ENCODE measurements at regions not wholly inside any gene's neighbourhood (a gene's known extent, or its start where the extent isn't known, plus 50 kb on each side); places are given as distances from the start of the nearest gene placed in this dataset.

DNA sequence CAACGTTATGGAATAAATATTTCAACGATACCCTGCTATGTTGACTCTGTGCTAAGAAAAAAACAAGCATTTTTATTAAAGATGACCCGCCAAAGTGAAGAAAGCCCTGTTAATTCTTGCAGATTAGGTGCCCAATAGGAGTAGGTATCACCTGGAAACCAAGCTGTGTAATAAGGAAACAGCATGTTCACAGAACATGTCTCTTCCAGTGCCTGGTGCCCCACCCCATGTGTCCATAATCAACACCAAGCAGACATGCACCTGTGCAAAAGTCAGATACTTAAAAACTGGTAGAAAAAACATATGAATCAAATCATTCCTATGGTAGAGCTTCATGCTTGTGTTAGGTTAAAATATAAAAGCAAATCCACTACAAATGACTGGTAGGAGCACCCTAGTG lies 327.1 kb downstream of the SHANK2 start:
- no peak for TF ChIP-seq POLR2A (IDR thresholded peaks at IDR 0.05)
- TF ChIP-seq, protein P1, sequence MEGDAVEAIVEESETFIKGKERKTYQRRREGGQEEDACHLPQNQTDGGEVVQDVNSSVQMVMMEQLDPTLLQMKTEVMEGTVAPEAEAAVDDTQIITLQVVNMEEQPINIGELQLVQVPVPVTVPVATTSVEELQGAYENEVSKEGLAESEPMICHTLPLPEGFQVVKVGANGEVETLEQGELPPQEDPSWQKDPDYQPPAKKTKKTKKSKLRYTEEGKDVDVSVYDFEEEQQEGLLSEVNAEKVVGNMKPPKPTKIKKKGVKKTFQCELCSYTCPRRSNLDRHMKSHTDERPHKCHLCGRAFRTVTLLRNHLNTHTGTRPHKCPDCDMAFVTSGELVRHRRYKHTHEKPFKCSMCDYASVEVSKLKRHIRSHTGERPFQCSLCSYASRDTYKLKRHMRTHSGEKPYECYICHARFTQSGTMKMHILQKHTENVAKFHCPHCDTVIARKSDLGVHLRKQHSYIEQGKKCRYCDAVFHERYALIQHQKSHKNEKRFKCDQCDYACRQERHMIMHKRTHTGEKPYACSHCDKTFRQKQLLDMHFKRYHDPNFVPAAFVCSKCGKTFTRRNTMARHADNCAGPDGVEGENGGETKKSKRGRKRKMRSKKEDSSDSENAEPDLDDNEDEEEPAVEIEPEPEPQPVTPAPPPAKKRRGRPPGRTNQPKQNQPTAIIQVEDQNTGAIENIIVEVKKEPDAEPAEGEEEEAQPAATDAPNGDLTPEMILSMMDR (IDR thresholded peaks at IDR 0.05), result no peak
